ENCODE measurements at regions not wholly inside any gene's neighbourhood (a gene's known extent, or its start where the extent isn't known, plus 50 kb on each side); places are given as distances from the start of the nearest gene placed in this dataset.

DNA sequence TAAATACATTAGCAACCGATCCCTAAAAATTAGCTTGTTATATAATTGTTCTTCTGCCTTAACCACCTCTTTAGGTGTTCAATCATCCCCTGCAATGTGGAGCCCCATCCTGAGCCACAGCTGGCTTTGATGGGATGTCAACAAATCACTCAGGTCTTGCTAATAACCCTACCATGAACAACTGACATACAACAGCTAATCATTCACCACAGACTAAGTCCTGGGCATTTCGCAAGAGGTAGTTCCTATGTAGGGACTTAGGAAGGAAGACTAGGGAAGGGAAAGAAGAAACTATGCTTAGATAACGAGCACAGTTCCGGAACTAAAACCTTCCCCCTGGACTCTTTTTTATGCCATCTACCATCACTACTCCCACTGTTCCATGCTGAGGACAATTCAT lies 63.6 kb upstream of the PTCHD1 start:
- DNase-seq (ENCODE audit: low spot score) = no peak
- H3K27ac ChIP-seq (ENCODE audit: low read depth, low read length, poor library complexity, severe bottlenecking) = no peak overlapping the region
- no peaks in the 10 kb centered on the region for H3K36me3 ChIP-seq (ENCODE audit: insufficient read depth, low read length, poor library complexity, severe bottlenecking)
- intact Hi-C loops (cut with micrococcal nuclease; ENCODE audit: unreplicated experiment) = no loop called here
- no peaks in the 10 kb centered on the region for H3K9me3 ChIP-seq (ENCODE audit: low read depth, low read length, poor library complexity, severe bottlenecking)
- TF ChIP-seq, protein P1, sequence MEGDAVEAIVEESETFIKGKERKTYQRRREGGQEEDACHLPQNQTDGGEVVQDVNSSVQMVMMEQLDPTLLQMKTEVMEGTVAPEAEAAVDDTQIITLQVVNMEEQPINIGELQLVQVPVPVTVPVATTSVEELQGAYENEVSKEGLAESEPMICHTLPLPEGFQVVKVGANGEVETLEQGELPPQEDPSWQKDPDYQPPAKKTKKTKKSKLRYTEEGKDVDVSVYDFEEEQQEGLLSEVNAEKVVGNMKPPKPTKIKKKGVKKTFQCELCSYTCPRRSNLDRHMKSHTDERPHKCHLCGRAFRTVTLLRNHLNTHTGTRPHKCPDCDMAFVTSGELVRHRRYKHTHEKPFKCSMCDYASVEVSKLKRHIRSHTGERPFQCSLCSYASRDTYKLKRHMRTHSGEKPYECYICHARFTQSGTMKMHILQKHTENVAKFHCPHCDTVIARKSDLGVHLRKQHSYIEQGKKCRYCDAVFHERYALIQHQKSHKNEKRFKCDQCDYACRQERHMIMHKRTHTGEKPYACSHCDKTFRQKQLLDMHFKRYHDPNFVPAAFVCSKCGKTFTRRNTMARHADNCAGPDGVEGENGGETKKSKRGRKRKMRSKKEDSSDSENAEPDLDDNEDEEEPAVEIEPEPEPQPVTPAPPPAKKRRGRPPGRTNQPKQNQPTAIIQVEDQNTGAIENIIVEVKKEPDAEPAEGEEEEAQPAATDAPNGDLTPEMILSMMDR (conservative IDR thresholded peaks at IDR 0.05; ENCODE audit: low read depth, low read length) = no peak
- TF ChIP-seq EZH2 (IDR thresholded peaks at IDR 0.05; ENCODE audit: borderline replicate concordance, low read depth, low read length, poor library complexity, severe bottlenecking) = no peak
- H3K4me1 ChIP-seq (ENCODE audit: insufficient read depth, low read length, poor library complexity, severe bottlenecking) = no peaks in the 10 kb centered on the region
- BruUV-seq (replicated peaks) = no TSS peak
- ChIA-PET CTCF (no interaction called here), POLR2A (ENCODE audit: low non-redundant PET) (no interaction called here)
- no peaks in the 10 kb centered on the region for H3K27me3 ChIP-seq (replicated peaks; ENCODE audit: insufficient read depth, low read depth, low read length, poor library complexity)
- no peak overlapping the region for H3K4me3 ChIP-seq (ENCODE audit: low read depth, low read length, poor library complexity, severe bottlenecking)

DNA sequence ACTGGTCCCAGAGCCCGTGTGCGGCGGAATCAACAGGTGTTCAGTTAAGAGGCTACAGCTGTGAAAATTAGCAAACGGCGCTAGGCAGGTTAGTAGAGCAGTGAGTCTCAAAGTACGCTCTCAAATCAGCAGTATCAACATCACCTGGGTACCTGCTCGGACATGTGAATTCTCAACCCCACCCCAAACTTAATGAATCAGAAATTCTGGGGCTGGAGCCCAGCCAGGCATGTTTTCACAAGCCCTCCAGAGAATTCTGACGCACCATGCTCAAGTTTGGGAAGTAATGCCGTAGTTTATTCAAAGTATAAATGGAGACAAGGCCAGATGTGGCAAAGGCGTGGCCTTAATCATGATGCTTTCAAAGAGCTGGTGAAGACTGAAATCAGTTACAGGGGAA lies 58.2 kb upstream of the PTCHD1 start:
- TF ChIP-seq, protein P1 (conservative IDR thresholded peaks at IDR 0.05; ENCODE audit: low read depth, low read length) = no peak
- no peak for TF ChIP-seq EZH2 (IDR thresholded peaks at IDR 0.05; ENCODE audit: borderline replicate concordance, low read depth, low read length, poor library complexity, severe bottlenecking)
- DNase-seq (ENCODE audit: low spot score) = no peak
- no TSS peak for BruUV-seq (replicated peaks)
- ChIA-PET CTCF (no interaction called here), POLR2A (ENCODE audit: low non-redundant PET) (no interaction called here)
- Histone ChIP-seq H3K36me3 (ENCODE audit: insufficient read depth, low read length, poor library complexity, severe bottlenecking) (no peaks in the 10 kb centered on the region), H3K9me3 (ENCODE audit: low read depth, low read length, poor library complexity, severe bottlenecking) (no peaks in the 10 kb centered on the region), H3K4me1 (ENCODE audit: insufficient read depth, low read length, poor library complexity, severe bottlenecking) (no peaks in the 10 kb centered on the region), H3K4me3 (ENCODE audit: low read depth, low read length, poor library complexity, severe bottlenecking) (no peak overlapping the region), H3K27me3 (replicated peaks; ENCODE audit: insufficient read depth, low read depth, low read length, poor library complexity) (no peaks in the 10 kb centered on the region), H3K27ac (ENCODE audit: low read depth, low read length, poor library complexity, severe bottlenecking) (no peak overlapping the region)
- intact Hi-C loops (cut with micrococcal nuclease; ENCODE audit: unreplicated experiment) = no loop called here
